GM18520 (cell line): ENCODE measurements at regions not wholly inside any gene's neighbourhood (a gene's known extent, or its start where the extent isn't known, plus 50 kb on each side); places are given as distances from the start of the nearest gene placed in this dataset.

Source experiments
- ATAC-seq: cut with Tn5 transposase; IDR thresholded peaks from one replicate; pipeline ENCODE4 v1.9.1; 2021; ENCODE audit not compliant: unreplicated experiment

GRCh38 chr19:30209617-30210600 lies 162.3 kb upstream of the ZNF536 start:
- no peak for ATAC-seq

DNA sequence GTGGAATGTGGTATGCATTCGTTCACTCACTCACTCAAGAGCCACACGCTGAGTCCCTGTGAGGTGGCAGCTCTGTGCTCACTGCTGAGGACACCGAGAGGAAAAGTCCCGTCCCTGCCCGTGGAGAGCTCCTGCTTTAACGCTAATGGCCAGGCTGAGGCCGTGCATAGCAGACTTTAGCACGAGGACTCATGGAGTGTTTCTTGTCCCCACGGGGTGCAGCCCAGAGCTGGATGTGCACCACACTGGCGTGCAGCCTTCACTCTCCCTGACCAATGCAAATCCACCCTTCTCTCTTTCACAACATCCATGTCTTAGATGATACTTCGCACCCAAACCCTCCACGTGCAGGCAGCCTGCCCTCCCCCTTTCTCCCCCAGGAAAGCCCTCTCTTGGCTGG lies 159.6 kb upstream of the ZNF536 start:
- no peak for ATAC-seq

GRCh38 chr19:30214651-30215051 lies 157.5 kb upstream of the ZNF536 start:
- ATAC-seq = no peak

DNA sequence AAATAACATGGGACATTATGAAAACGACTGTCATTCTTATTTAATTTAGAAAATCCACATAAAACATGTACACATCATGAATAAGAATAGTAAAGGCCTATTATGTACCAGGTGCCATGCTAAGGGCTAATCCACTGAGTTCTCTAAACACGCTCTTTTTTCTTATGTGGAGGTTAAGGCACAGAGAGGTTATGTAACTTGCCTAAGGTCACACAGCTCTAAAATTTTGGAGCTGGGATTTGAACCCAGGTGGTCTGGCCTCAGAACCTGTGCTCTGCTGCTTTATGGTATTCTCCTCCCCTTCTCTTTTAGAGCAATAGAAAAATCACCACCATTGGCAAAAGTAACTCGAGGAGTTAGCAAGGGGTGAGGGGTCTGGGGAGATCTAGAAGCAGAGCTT lies 156.9 kb upstream of the ZNF536 start:
- no peak for ATAC-seq

DNA sequence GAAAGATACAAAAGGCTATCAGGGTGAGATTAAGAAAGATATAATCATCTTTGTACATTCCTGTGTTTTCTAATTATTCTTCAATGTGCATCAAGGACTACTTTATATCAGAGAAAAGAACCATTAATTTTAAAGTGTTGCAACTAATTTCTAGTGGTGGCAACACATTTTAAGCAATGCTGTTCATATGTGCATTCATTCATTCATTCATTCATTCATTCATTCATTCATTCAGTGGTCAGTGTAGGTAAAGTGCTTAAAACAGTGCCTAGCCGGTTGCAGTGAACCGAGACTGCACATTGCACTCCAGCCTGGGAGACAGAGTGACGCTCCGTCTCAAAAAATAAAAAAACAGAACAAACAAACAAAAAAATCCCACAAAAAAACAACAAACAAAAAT lies 155.7 kb upstream of the ZNF536 start:
- ATAC-seq = no peak

GRCh38 chr19:30217461-30217860 lies 154.7 kb upstream of the ZNF536 start:
- ATAC-seq = no peak

DNA sequence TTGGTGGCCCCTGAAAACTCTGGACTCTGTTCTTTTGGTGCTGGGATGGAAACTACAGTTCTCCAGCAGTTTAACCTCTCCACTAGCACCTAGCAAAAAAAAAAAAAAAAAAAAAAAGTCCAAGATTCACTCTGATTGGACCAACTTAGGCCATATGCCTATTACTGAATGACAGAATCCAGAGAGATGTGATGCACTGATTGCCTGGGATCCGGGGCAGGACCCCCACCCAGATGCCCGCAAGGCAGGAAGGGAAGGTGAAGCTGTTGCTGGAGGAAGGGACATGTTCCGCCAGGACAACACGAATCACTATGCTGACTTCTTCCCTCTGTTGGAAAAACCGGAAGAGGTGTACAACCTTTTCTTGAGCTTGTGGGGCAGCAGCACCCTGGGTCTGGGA lies 152.5 kb upstream of the ZNF536 start:
- ATAC-seq = no peak

DNA sequence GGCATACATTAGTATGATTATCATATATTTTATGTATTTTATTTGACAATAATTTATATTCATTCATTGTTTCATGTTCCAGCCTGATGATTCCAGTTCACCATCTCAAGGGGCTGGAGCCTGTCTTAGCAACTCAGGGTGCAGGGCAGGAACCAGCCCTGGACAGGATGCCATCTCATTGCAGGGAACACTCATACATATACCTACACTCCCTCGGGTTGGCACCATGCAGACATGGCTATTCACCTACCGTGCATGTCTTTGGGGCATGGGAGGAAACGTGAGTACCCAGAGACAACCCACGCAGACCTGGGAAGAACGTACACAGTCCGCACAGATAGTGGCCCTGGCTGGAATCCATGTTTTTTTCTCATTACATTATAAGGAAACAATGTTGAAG lies 151.0 kb upstream of the ZNF536 start:
- no peak for ATAC-seq

DNA sequence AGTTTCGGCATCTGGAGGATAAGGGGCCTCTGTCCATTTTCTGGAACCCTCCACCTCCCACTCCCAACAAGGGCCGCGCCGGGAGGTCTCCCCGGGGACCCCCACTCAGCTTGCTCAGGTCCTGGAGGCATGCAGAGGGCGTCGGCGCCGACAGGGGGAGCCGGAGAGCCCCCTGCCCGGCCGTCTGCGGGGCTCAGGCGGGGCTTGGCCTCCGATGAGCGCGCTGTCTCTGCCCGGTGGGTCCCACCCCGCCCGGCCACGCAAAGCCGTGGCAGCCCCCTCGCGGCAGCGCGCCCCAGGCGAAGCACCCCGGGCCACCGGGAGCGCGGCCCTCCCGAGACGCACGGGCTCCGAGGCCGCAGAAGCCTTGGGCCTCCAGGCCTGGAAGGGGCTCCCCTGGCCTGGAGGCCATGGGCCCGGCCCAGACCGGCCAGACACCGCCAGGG lies 149.7 kb upstream of the ZNF536 start:
- ATAC-seq = no peak

DNA sequence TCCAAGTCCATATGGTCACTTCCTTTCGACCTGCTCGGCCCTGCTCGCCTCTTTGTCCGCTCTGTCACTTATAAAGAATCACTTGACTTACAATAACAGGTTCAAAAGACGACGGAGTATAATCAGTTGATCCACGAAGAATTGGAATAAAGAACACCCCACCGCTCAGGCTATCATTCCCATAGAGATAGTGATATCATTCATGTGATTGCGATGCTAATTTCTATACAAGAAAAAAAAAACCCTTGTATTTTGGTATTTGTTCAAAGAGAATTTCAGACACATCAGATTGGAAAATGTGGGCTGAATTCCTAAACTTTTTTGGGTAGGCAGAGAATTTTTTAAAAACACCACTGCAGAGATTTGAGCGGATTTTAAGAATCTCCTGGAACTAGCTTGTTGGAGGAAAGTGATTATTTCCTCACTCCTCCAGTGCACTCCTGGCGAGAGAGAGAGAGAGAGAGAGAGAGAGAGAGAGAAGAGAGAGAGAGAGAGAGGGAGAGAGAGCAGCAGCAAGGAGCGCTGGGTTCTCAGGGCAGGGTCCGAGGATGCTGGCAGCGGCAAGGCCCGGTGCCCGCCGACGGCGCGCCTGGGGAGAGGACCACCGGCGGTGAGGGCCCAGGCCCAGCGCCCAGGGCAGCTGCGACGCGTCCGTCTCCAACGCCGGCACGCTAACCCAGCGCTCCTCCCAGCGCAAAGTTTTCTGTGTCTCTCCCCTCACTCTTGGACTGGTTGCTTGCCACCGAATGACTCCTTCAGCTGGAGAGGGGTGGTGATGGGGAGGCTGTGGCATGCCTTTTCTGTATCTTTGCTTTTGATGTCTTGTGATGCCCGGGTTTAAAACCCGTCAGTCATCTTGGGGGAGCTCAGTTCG lies 149.0 kb upstream of the ZNF536 start:
- ATAC-seq = no peak

GRCh38 chr19:30223866-30224688 lies 148.1 kb upstream of the ZNF536 start:
- ATAC-seq = no peak

GRCh38 chr19:30224689-30225606 lies 147.2 kb upstream of the ZNF536 start:
- no peak for ATAC-seq

- ATAC-seq = no peak
Observed at GRCh38 chr19:30225676-30226463, 146.3 kb upstream of the ZNF536 start.

- no peak for ATAC-seq
Observed at GRCh38 chr19:30226464-30227011, 145.6 kb upstream of the ZNF536 start.

- ATAC-seq = no peak
Observed at GRCh38 chr19:30227012-30227621, 145.1 kb upstream of the ZNF536 start.

- ATAC-seq = no peak
Observed at GRCh38 chr19:30227661-30228112, 144.5 kb upstream of the ZNF536 start.

GRCh38 chr19:30228113-30228834 lies 143.9 kb upstream of the ZNF536 start:
- no peak for ATAC-seq
